ENCODE measurements at regions not wholly inside any gene's neighbourhood (a gene's known extent, or its start where the extent isn't known, plus 50 kb on each side); places are given as distances from the start of the nearest gene placed in this dataset.

DNA sequence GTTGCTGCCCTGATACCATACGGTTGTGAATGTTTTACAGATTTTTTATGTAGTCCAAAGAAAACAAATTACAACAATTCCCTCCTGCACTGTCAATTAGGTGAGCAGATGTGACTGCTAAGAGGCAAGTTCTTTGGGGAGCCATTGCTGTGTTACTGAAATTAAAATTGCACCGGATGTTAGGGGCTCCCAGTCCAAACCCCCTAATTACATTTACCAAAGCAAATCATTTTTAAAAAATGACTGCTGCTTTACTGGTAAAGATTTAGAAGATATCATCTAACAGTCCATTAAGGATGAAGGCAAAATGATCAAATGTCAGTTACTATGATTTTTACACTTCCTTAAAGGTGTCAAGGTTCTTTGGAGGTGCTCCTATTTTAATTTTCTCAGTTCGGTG lies 70.1 kb upstream of the CSRP2 start:
- TF ChIP-seq POLR2AphosphoS5 (IDR thresholded peaks at IDR 0.05; ENCODE audit: low read depth, low read length) (no peak), CTCF (IDR thresholded peaks at IDR 0.05) (no peak), TCF7L2 (IDR thresholded peaks at IDR 0.05; ENCODE audit: low read depth, low read length) (no peak), SIN3A (IDR thresholded peaks at IDR 0.05; ENCODE audit: borderline replicate concordance, insufficient read depth, low read depth, low read length) (no peak)
- TF ChIP-seq, protein P1, sequence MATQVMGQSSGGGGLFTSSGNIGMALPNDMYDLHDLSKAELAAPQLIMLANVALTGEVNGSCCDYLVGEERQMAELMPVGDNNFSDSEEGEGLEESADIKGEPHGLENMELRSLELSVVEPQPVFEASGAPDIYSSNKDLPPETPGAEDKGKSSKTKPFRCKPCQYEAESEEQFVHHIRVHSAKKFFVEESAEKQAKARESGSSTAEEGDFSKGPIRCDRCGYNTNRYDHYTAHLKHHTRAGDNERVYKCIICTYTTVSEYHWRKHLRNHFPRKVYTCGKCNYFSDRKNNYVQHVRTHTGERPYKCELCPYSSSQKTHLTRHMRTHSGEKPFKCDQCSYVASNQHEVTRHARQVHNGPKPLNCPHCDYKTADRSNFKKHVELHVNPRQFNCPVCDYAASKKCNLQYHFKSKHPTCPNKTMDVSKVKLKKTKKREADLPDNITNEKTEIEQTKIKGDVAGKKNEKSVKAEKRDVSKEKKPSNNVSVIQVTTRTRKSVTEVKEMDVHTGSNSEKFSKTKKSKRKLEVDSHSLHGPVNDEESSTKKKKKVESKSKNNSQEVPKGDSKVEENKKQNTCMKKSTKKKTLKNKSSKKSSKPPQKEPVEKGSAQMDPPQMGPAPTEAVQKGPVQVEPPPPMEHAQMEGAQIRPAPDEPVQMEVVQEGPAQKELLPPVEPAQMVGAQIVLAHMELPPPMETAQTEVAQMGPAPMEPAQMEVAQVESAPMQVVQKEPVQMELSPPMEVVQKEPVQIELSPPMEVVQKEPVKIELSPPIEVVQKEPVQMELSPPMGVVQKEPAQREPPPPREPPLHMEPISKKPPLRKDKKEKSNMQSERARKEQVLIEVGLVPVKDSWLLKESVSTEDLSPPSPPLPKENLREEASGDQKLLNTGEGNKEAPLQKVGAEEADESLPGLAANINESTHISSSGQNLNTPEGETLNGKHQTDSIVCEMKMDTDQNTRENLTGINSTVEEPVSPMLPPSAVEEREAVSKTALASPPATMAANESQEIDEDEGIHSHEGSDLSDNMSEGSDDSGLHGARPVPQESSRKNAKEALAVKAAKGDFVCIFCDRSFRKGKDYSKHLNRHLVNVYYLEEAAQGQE (IDR thresholded peaks at IDR 0.05; ENCODE audit: insufficient read depth in 1 of 2, low read depth in 2 of 2, low read length in 1 of 2) = no peak
